ENCODE measurements at regions not wholly inside any gene's neighbourhood (a gene's known extent, or its start where the extent isn't known, plus 50 kb on each side); places are given as distances from the start of the nearest gene placed in this dataset.
"Not testable (repeated sequence)": the region's sequence is repeated elsewhere in the genome, so short reads cannot be mapped to it uniquely, and the experiment has no call there.

- TF ChIP-seq CTCF (conservative IDR thresholded peaks at IDR 0.05; ENCODE audit: low read depth, low read length) (no peak), EZH2 (IDR thresholded peaks at IDR 0.05; ENCODE audit: borderline replicate concordance, low read depth, low read length, poor library complexity, severe bottlenecking) (no peak)
- H3K27ac ChIP-seq (ENCODE audit: low read depth, low read length, poor library complexity, severe bottlenecking) = no peak overlapping the region
- BruUV-seq (replicated peaks) = no TSS peak
- no peak for DNase-seq (ENCODE audit: low spot score)
- H3K36me3 ChIP-seq (ENCODE audit: insufficient read depth, low read length, poor library complexity, severe bottlenecking) = no peaks in the 10 kb centered on the region
- no peaks in the 10 kb centered on the region for H3K4me1 ChIP-seq (ENCODE audit: insufficient read depth, low read length, poor library complexity, severe bottlenecking)
- no peak overlapping the region for H3K4me3 ChIP-seq (ENCODE audit: low read depth, low read length, poor library complexity, severe bottlenecking)
- no peaks in the 10 kb centered on the region for H3K27me3 ChIP-seq (replicated peaks; ENCODE audit: insufficient read depth, low read depth, low read length, poor library complexity)
- intact Hi-C loops (cut with micrococcal nuclease; ENCODE audit: unreplicated experiment) = no loop called here
- ChIA-PET CTCF (no interaction called here), POLR2A (ENCODE audit: low non-redundant PET) (no interaction called here)
- H3K9me3 ChIP-seq (ENCODE audit: low read depth, low read length, poor library complexity, severe bottlenecking) = no peaks in the 10 kb centered on the region
Observed at GRCh38 chr18:57941841-57942489, 102.1 kb upstream of the NEDD4L start.

- intact Hi-C loops (cut with micrococcal nuclease; ENCODE audit: unreplicated experiment) = no loop called here
- BruUV-seq (replicated peaks) = no TSS peak
- Histone ChIP-seq H3K9me3 (ENCODE audit: low read depth, low read length, poor library complexity, severe bottlenecking) (no peaks in the 10 kb centered on the region), H3K4me3 (ENCODE audit: low read depth, low read length, poor library complexity, severe bottlenecking) (no peak overlapping the region), H3K36me3 (ENCODE audit: insufficient read depth, low read length, poor library complexity, severe bottlenecking) (no peaks in the 10 kb centered on the region), H3K27ac (ENCODE audit: low read depth, low read length, poor library complexity, severe bottlenecking) (no peak overlapping the region), H3K4me1 (ENCODE audit: insufficient read depth, low read length, poor library complexity, severe bottlenecking) (no peaks in the 10 kb centered on the region), H3K27me3 (replicated peaks; ENCODE audit: insufficient read depth, low read depth, low read length, poor library complexity) (no peaks in the 10 kb centered on the region)
- ChIA-PET CTCF (no interaction called here), POLR2A (ENCODE audit: low non-redundant PET) (no interaction called here)
- TF ChIP-seq CTCF (conservative IDR thresholded peaks at IDR 0.05; ENCODE audit: low read depth, low read length) (no peak), EZH2 (IDR thresholded peaks at IDR 0.05; ENCODE audit: borderline replicate concordance, low read depth, low read length, poor library complexity, severe bottlenecking) (no peak)
- no peak for DNase-seq (ENCODE audit: low spot score)
Observed at GRCh38 chr18:57940166-57940660, 103.8 kb upstream of the NEDD4L start.

GRCh38 chr18:57934375-57934774 lies 109.7 kb upstream of the NEDD4L start:
- CTCF ChIA-PET; DNase-seq (ENCODE audit: low spot score); BruUV-seq (replicated peaks): not testable (repeated sequence)

GRCh38 chr18:57931038-57931437 lies 113.0 kb upstream of the NEDD4L start:
- Histone ChIP-seq H3K4me1 (ENCODE audit: insufficient read depth, low read length, poor library complexity, severe bottlenecking) (peaks cover 2% of the 10 kb centered on the region), H3K27ac (ENCODE audit: low read depth, low read length, poor library complexity, severe bottlenecking) (no peak overlapping the region), H3K9me3 (ENCODE audit: low read depth, low read length, poor library complexity, severe bottlenecking) (no peaks in the 10 kb centered on the region), H3K4me3 (ENCODE audit: low read depth, low read length, poor library complexity, severe bottlenecking) (peak overlapping the region; percentile 19), H3K27me3 (replicated peaks; ENCODE audit: insufficient read depth, low read depth, low read length, poor library complexity) (no peaks in the 10 kb centered on the region), H3K36me3 (ENCODE audit: insufficient read depth, low read length, poor library complexity, severe bottlenecking) (no peaks in the 10 kb centered on the region)
- ChIA-PET POLR2A (ENCODE audit: low non-redundant PET) (no interaction called here), CTCF (no interaction called here)
- TF ChIP-seq CTCF (conservative IDR thresholded peaks at IDR 0.05; ENCODE audit: low read depth, low read length) = no peak
- TF ChIP-seq EZH2 (IDR thresholded peaks at IDR 0.05; ENCODE audit: borderline replicate concordance, low read depth, low read length, poor library complexity, severe bottlenecking) = no peak
- intact Hi-C loops (cut with micrococcal nuclease; ENCODE audit: unreplicated experiment) = no loop called here
- no TSS peak for BruUV-seq (replicated peaks)
- DNase-seq (ENCODE audit: low spot score) = no peak

More at GRCh38 chr18:57934375-57934774, 109.7 kb upstream of the NEDD4L start:
- H3K4me1 ChIP-seq (ENCODE audit: insufficient read depth, low read length, poor library complexity, severe bottlenecking); H3K27me3 ChIP-seq (replicated peaks; ENCODE audit: insufficient read depth, low read depth, low read length, poor library complexity); H3K27ac ChIP-seq (ENCODE audit: low read depth, low read length, poor library complexity, severe bottlenecking); intact Hi-C loops (cut with micrococcal nuclease; ENCODE audit: unreplicated experiment); H3K36me3 ChIP-seq (ENCODE audit: insufficient read depth, low read length, poor library complexity, severe bottlenecking); POLR2A ChIA-PET (ENCODE audit: low non-redundant PET); H3K4me3 ChIP-seq (ENCODE audit: low read depth, low read length, poor library complexity, severe bottlenecking); H3K9me3 ChIP-seq (ENCODE audit: low read depth, low read length, poor library complexity, severe bottlenecking): not testable (repeated sequence)

Data from A673 (cell line).